Right lobe of liver (tissue), 6 donors: ENCODE measurements at regions not wholly inside any gene's neighbourhood (a gene's known extent, or its start where the extent isn't known, plus 50 kb on each side); places are given as distances from the start of the nearest gene placed in this dataset.

ENCODE experiments used
- ATAC-seq, 4 donors: fragments of 200-7000 bp; cut with Tn5 transposase; one replicate each; pipeline ENCODE4 v1.9.1; 2020; ENCODE audit warnings: mild to moderate bottlenecking in 4 of 4, moderate library complexity in 4 of 4
- DNase-seq, 3 donors: peaks; one replicate each; pipeline ENCODE4 v3.0.0-alpha.2; 2020
- H3K27ac ChIP-seq, 3 donors: fragments of 200-600 bp; one replicate each; pipeline ENCODE4 v1.8.0; 2022
- H3K27me3 ChIP-seq, 2 donors: fragments of 200-600 bp; one replicate each; pipeline ENCODE4 v1.8.0; 2022
- H3K36me3 ChIP-seq, 4 donors: fragments of 200-600 bp; sonication (generic) in 1 of 4; one replicate each; pipeline versions ENCODE4 v1.5.1 to v1.8.0; 2017 to 2022; ENCODE audit warnings: control low read depth in 1 of 4
- H3K4me1 ChIP-seq, 4 donors: fragments of 200-600 bp; sonication (generic) in 1 of 4; one replicate each; pipeline versions ENCODE4 v1.5.1 to v1.8.0; 2017 to 2022; ENCODE audit warnings: control low read depth in 1 of 4
- H3K4me3 ChIP-seq, 3 donors: fragments of 200-600 bp; one replicate each; pipeline ENCODE4 v1.8.0; 2022
- H3K9me3 ChIP-seq, 4 donors: fragments of 200-600 bp; sonication (generic) in 1 of 4; one replicate each; pipeline versions ENCODE4 v1.5.1 to v1.8.0; 2017 to 2022; ENCODE audit warnings: control low read depth in 1 of 4
- POLR2A ChIP-seq: fragments of 450-650 bp; IDR thresholded peaks from one replicate; pipeline ENCODE4 v1.6.1; 2017; ENCODE audit warnings: antibody characterized with exemption, mild to moderate bottlenecking
- WGBS: methylation state at CpG from one replicate; pipeline ENCODE4 v1.1.6; 2018; ENCODE audit warnings: low coverage, low lambda C conversion rate; ENCODE audit not compliant: insufficient coverage; ENCODE audit errors: missing lambda C conversion rate; 5-methylcytosine and 5-hydroxymethylcytosine counted together
- intact Hi-C, 2 donors: fragments of 100-400 bp; cut with DNase I; formaldehyde crosslinking; loops; one replicate each; pipeline versions ENCODE4 v1.11.2 to v1.14.1; 2022
- TF ChIP-seq, protein P1 (sequence below), 4 donors: fragments of 200-600 bp in 3 of 4; fragments of 450-650 bp in 1 of 4; IDR thresholded peaks; one replicate each; pipeline versions ENCODE4 v1.5.1 to v1.8.0; 2016 to 2022; ENCODE audit warnings: antibody characterized with exemption in 4 of 4, mild to moderate bottlenecking in 2 of 4
- donor health status: DM: no; HTN: yes; CAD: no.
- donor health status: DM: no; HTN: no; CAD: no.
- donor health status: DM: no; HTN: no; CAD: no.
- donor health status: DM: no; HTN: yes; CAD: no.
- donor health status: DM: no; HTN: yes; CAD: no.

- Histone ChIP-seq H3K36me3 (no peaks in the 10 kb centered on the region), H3K27ac (no peak overlapping the region), H3K4me1 (peaks cover 0 to 7% (median 0%) of the 10 kb centered on the region in 4 donors), H3K9me3 (no peaks in the 10 kb centered on the region), H3K4me3 (no peak overlapping the region), H3K27me3 (no peaks in the 10 kb centered on the region)
- WGBS: no CpG with 5 or more reads among the region's 3 CpGs
- no peak for DNase-seq
- intact Hi-C loops: no loop called here
- no peak for TF ChIP-seq POLR2A
- TF ChIP-seq, protein P1, sequence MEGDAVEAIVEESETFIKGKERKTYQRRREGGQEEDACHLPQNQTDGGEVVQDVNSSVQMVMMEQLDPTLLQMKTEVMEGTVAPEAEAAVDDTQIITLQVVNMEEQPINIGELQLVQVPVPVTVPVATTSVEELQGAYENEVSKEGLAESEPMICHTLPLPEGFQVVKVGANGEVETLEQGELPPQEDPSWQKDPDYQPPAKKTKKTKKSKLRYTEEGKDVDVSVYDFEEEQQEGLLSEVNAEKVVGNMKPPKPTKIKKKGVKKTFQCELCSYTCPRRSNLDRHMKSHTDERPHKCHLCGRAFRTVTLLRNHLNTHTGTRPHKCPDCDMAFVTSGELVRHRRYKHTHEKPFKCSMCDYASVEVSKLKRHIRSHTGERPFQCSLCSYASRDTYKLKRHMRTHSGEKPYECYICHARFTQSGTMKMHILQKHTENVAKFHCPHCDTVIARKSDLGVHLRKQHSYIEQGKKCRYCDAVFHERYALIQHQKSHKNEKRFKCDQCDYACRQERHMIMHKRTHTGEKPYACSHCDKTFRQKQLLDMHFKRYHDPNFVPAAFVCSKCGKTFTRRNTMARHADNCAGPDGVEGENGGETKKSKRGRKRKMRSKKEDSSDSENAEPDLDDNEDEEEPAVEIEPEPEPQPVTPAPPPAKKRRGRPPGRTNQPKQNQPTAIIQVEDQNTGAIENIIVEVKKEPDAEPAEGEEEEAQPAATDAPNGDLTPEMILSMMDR (IDR thresholded peaks at IDR 0.05): no peak
- no peak for ATAC-seq
Observed at GRCh38 chr2:20552847-20553246, 98.1 kb downstream of the HS1BP3 start.

DNA sequence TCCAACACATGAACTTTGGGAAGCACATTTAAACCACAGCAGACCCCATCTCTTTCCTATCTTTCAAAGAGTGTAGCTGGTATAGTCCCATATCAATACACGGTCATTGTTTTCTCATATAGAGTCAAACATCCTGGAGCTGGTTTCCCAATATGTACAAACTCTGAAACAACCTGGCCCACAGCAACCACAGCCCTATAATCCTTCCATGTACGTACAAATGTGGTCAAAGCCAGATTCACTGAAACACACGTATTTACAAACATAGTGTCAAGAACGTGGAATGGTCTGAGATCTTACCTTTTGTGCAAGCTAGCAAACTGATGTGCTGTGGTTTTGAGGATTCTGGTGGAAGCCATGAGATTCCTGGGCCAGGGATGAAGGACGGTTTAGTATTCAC, 97.3 kb downstream of the HS1BP3 start:
- Histone ChIP-seq H3K36me3 (no peaks in the 10 kb centered on the region), H3K4me1 (peaks cover 0 to 7% (median 0%) of the 10 kb centered on the region in 4 donors), H3K27ac (no peak overlapping the region), H3K27me3 (no peaks in the 10 kb centered on the region), H3K4me3 (no peak overlapping the region), H3K9me3 (no peaks in the 10 kb centered on the region)
- no peak for DNase-seq
- 66% methylated on average over 4 of the region's 5 CpGs for WGBS
- intact Hi-C loops: no loop called here
- TF ChIP-seq, protein P1 (IDR thresholded peaks at IDR 0.05): no peak
- no peak for TF ChIP-seq POLR2A
- ATAC-seq: no peak

DNA sequence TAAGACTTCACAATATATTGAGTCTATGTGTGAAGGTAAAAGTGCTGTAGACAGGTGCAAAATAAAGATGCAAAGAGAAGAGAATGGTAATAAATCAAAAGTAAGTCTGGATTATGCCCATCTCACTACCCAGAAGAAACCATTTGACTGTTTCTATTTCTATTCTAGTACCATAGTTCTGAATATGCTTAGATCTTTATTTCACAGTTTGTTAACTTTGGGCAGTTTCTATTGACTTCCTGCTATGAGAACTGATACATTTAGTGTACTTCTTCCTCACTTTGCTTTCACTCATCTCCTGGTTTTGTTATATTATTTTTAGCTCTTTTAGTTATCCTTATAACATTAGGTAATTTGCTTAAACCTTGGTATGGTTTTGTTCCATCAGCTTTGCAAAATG, 94.9 kb downstream of the HS1BP3 start:
- Histone ChIP-seq H3K27me3 (no peaks in the 10 kb centered on the region), H3K36me3 (no peaks in the 10 kb centered on the region), H3K4me3 (no peak overlapping the region), H3K27ac (no peak overlapping the region), H3K4me1 (peaks cover 0 to 6% (median 0%) of the 10 kb centered on the region in 4 donors), H3K9me3 (no peaks in the 10 kb centered on the region)
- no peak for ATAC-seq
- DNase-seq: no peak
- TF ChIP-seq POLR2A: no peak
- TF ChIP-seq, protein P1 (IDR thresholded peaks at IDR 0.05): no peak
- intact Hi-C loops: no loop called here

- H3K27me3 ChIP-seq: no peaks in the 10 kb centered on the region
- TF ChIP-seq, protein P1 (IDR thresholded peaks at IDR 0.05): no peak
- no peak for TF ChIP-seq POLR2A
- H3K4me3 ChIP-seq: no peak overlapping the region
- no peak overlapping the region for H3K27ac ChIP-seq
- ATAC-seq: no peak
- DNase-seq: no peak
- H3K36me3 ChIP-seq: no peaks in the 10 kb centered on the region
- no peaks in the 10 kb centered on the region for H3K9me3 ChIP-seq
- no peaks in the 10 kb centered on the region for H3K4me1 ChIP-seq
- WGBS: 81% methylated on average over 4 of the region's 4 CpGs
- intact Hi-C loops: no loop called here
Observed at GRCh38 chr2:20556756-20557155, 94.1 kb downstream of the HS1BP3 start.

DNA sequence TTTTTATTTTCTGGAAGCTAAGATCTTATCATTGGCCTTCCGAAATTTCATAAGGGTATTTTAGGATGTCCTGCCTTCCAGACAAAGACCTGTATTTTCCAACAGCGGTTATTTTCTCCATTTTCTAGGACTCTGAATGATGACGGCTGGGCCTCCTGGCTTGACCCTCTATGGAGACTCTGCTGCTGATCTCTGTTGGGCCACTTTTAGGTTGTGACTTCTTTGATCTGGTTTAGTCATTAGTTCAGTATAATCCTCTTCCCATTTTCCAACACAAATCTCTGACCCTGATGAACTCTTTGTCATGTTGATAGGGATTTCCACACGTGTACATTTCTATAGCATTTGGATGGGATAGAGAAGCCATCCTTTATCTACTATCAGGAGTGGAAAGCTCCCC, 93.7 kb downstream of the HS1BP3 start:
- Histone ChIP-seq H3K27ac (no peak overlapping the region), H3K4me3 (no peak overlapping the region), H3K36me3 (no peaks in the 10 kb centered on the region), H3K4me1 (no peaks in the 10 kb centered on the region), H3K27me3 (no peaks in the 10 kb centered on the region), H3K9me3 (no peaks in the 10 kb centered on the region)
- 67% methylated on average over 4 of the region's 4 CpGs for WGBS
- ATAC-seq: no peak
- DNase-seq: no peak
- TF ChIP-seq, protein P1 (IDR thresholded peaks at IDR 0.05): no peak
- no peak for TF ChIP-seq POLR2A
- intact Hi-C loops: no loop called here
